Ascending aorta (tissue), 2 donors: ENCODE measurements at regions not wholly inside any gene's neighbourhood (a gene's known extent, or its start where the extent isn't known, plus 50 kb on each side); places are given as distances from the start of the nearest gene placed in this dataset.
"Not testable (repeated sequence)": the region's sequence is repeated elsewhere in the genome, so short reads cannot be mapped to it uniquely, and the experiment has no call there.

Source experiments
- DNase-seq, 2 donors: peaks; one replicate each; pipeline ENCODE4 v3.0.0-alpha.2; 2019; ENCODE audit warnings: low spot score in 2 of 2
- H3K27ac ChIP-seq, 2 donors: fragments of 200-600 bp; sonication (generic); one replicate each; pipeline ENCODE4 v1.5.1; 2016 to 2017; ENCODE audit warnings: mild to moderate bottlenecking in 1 of 2
- H3K27me3 ChIP-seq: fragments of 200-600 bp; sonication (generic); one replicate; pipeline ENCODE4 v1.5.1; 2017
- H3K36me3 ChIP-seq, 2 donors: fragments of 200-600 bp; sonication (generic); one replicate each; pipeline ENCODE4 v1.5.1; 2016
- H3K4me1 ChIP-seq, 2 donors: fragments of 200-600 bp; sonication (generic); one replicate each; pipeline ENCODE4 v1.5.1; 2016 to 2017; ENCODE audit warnings: mild to moderate bottlenecking in 1 of 2
- H3K4me3 ChIP-seq, 2 donors: fragments of 200-600 bp; sonication (generic); one replicate each; pipeline ENCODE4 v1.5.1; 2016 to 2017; ENCODE audit warnings: mild to moderate bottlenecking in 1 of 2
- H3K9me3 ChIP-seq, 2 donors: fragments of 200-600 bp; sonication (generic); one replicate each; pipeline ENCODE4 v1.5.1; 2016
- intact Hi-C: fragments of 100-400 bp; cut with DNase I; formaldehyde crosslinking; loops from one replicate; pipeline ENCODE4 v1.15.1; 2023
- TF ChIP-seq, protein P1 (sequence below), 3 experiments: fragments of 200-600 bp in 2 of 3; fragments of 450-650 bp in 1 of 3; sonication (generic) in 2 of 3; IDR thresholded peaks; one replicate each; pipeline ENCODE4 v1.5.1; 2016 to 2019; ENCODE audit warnings: antibody characterized with exemption in 3 of 3, mild to moderate bottlenecking in 1 of 3, moderate library complexity in 1 of 3

DNA sequence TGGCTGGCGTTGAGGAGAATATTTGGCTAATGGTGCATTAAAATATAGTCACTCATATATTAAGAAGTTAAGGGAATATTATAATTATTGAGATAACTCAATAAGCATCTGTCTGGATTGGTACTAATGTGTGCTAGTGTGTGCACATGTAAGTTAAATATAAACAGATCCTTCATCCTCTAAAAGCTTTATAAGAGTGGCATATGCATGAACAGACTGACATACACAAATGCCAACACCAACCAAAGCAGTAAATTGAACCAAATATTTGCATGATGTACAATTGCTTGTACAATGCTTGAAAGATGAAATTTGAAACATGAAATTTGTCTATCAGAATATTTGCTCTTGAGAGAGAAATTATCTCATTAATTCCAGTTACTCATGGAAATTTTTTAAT lies 344.9 kb downstream of the ADGRL2 start:
- intact Hi-C loops: no loop called here
- H3K4me1 ChIP-seq: no peaks in the 10 kb centered on the region
- no peaks in the 10 kb centered on the region for H3K36me3 ChIP-seq
- no peak for DNase-seq
- H3K9me3 ChIP-seq: no peaks in the 10 kb centered on the region
- TF ChIP-seq, protein P1, sequence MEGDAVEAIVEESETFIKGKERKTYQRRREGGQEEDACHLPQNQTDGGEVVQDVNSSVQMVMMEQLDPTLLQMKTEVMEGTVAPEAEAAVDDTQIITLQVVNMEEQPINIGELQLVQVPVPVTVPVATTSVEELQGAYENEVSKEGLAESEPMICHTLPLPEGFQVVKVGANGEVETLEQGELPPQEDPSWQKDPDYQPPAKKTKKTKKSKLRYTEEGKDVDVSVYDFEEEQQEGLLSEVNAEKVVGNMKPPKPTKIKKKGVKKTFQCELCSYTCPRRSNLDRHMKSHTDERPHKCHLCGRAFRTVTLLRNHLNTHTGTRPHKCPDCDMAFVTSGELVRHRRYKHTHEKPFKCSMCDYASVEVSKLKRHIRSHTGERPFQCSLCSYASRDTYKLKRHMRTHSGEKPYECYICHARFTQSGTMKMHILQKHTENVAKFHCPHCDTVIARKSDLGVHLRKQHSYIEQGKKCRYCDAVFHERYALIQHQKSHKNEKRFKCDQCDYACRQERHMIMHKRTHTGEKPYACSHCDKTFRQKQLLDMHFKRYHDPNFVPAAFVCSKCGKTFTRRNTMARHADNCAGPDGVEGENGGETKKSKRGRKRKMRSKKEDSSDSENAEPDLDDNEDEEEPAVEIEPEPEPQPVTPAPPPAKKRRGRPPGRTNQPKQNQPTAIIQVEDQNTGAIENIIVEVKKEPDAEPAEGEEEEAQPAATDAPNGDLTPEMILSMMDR (IDR thresholded peaks at IDR 0.05): no peak
- H3K27me3 ChIP-seq: no peaks in the 10 kb centered on the region
- H3K27ac ChIP-seq: no peak overlapping the region
- H3K4me3 ChIP-seq: no peak overlapping the region

DNA sequence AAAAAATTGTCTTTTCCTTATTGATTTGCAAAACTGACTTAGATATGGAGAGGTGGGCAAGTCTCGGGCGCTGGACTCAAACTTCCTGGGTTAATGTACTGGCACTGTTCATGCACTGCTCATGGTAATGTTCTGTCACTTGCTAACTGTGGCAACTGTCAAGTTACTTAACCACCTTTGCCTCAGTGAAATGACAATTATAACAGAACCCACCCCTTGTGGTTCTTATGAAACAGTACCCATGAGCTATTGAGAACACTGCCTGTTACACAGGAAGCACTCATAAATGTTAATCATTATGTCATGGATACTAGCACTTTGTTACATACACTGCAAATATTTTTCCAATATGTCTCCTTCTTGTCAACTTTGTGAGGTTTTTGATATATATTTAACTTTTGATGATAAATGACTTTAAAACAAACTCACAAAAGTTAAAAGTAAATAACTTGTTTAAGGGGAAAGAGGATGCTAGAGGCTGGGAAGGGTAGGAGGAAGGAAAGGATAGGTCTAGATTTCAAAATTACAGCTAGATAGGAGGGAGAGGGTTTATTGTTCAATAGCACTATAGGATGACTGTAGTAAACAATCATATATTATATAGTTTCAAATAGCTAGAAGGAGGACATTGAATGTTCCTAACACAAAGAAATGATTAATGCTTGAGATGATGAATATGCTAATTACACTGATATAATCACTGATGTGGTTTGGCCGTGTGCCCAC lies 342.5 kb downstream of the ADGRL2 start:
- H3K27ac ChIP-seq: no peak overlapping the region
- no peak overlapping the region for H3K4me3 ChIP-seq
- TF ChIP-seq, protein P1 (IDR thresholded peaks at IDR 0.05): no peak
- DNase-seq: no peak
- no peaks in the 10 kb centered on the region for H3K36me3 ChIP-seq
- H3K9me3 ChIP-seq: no peaks in the 10 kb centered on the region
- no peaks in the 10 kb centered on the region for H3K4me1 ChIP-seq
- intact Hi-C loops: no loop called here
- no peaks in the 10 kb centered on the region for H3K27me3 ChIP-seq

DNA sequence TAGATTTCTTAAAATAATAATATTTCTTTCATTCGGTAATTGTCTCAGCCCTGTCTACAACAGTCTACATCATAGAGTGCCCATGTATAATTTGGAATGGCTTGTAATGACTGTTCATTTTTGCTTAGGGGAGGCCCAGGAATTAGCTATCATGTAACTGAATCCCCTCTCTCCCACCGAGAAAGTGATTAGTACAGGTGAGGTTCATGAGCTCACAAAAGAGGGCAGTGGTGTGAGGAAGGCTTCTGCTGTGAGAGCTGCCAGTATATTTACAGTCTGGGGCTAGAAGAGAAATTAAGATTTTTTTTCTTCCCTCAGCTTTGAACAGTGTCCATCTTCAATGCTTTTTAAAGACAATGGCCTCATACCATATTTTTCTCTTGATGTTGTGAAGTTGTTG lies 340.7 kb downstream of the ADGRL2 start:
- no peak overlapping the region for H3K27ac ChIP-seq
- H3K9me3 ChIP-seq: no peaks in the 10 kb centered on the region
- TF ChIP-seq, protein P1 (IDR thresholded peaks at IDR 0.05): no peak
- no peak overlapping the region for H3K4me3 ChIP-seq
- H3K36me3 ChIP-seq: no peaks in the 10 kb centered on the region
- no peaks in the 10 kb centered on the region for H3K4me1 ChIP-seq
- intact Hi-C loops: no loop called here
- no peaks in the 10 kb centered on the region for H3K27me3 ChIP-seq
- DNase-seq: no peak

DNA sequence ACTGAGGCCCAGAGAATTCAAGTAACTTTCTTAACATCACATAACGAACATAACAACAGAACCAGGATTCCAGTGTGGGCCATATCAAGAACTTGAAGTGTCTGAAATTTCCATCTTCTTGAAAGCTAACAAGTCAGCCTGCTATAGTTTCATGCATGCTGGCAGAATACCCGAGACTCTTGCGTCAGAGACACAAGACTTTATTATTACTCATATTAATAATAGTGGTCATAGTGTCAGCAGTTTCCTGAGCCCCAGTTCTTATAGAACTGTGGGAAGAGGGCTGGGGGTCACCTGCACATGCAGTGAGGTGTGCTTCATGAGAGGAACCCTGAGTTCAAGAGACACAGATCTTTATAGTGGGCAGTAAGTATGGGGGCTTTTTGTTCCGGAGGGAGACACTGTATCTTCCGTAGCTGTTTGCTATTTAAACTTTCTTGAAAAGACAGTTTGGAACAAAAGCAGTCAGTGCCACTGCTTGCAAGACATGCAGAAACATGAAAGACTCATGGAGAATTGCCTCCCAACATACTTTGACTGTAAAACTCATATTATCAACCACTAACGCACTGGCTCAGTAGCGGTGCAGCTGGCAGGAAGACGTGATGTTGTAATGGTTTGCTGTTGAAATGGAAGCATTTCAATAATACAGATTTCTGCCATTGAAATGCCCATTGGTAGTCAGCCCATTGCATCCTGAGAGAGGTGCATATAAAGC lies 339.2 kb downstream of the ADGRL2 start:
- DNase-seq: no peak
- H3K27me3 ChIP-seq: no peaks in the 10 kb centered on the region
- TF ChIP-seq, protein P1 (IDR thresholded peaks at IDR 0.05): no peak

DNA sequence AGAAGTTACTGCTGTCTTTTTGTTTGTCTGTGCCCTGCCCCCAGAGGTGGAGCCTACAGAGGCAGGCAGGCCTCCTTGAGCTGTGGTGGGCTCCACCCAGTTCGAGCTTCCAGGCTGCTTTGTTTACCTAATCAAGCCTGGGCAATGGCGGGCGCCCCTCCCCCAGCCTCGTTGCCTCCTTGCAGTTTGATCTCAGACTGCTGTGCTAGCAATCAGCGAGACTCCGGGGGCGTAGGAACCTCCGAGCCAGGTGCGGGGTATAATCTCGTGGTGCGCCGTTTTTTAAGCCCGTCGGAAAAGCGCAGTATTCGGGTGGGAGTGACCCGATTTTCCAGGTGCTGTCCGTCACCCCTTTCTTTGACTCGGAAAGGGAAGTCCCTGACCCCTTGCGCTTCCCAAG lies 335.6 kb downstream of the ADGRL2 start:
- intact Hi-C loops, H3K4me1 ChIP-seq, H3K9me3 ChIP-seq, H3K27me3 ChIP-seq, DNase-seq, H3K27ac ChIP-seq, H3K4me3 ChIP-seq, H3K36me3 ChIP-seq: not testable (repeated sequence)

More for the DNA sequence above, 339.2 kb downstream of the ADGRL2 start:
- Histone ChIP-seq H3K9me3 (no peaks in the 10 kb centered on the region), H3K4me3 (no peak overlapping the region), H3K36me3 (no peaks in the 10 kb centered on the region), H3K27ac (no peak overlapping the region), H3K4me1 (no peaks in the 10 kb centered on the region)
- intact Hi-C loops: no loop called here

DNA sequence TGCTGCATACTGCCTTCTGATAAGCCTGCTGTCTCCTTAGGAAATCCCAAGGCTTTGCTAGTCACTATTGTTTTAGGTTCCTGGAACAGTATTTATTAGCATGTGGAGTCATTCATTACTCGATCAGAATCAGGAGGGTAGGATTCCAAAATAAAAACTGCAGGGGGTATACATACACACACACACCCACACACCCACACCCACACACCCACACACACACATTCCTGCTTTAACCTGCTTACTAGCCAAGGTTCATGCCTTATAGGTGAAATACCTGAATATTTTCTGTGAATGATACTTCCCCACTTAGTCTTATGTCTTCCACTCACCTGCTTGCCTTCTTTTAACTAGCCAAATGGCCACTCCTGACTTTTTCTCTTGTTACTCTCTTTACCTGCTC lies 325.1 kb downstream of the ADGRL2 start:
- no peak for DNase-seq
- no peaks in the 10 kb centered on the region for H3K27me3 ChIP-seq
- TF ChIP-seq, protein P1 (IDR thresholded peaks at IDR 0.05): no peak
- no peaks in the 10 kb centered on the region for H3K4me1 ChIP-seq
- H3K4me3 ChIP-seq: no peak overlapping the region
- intact Hi-C loops: no loop called here
- H3K27ac ChIP-seq: no peak overlapping the region
- no peaks in the 10 kb centered on the region for H3K36me3 ChIP-seq
- no peaks in the 10 kb centered on the region for H3K9me3 ChIP-seq
